IMR-90 (cell line): ENCODE measurements at regions not wholly inside any gene's neighbourhood (a gene's known extent, or its start where the extent isn't known, plus 50 kb on each side); places are given as distances from the start of the nearest gene placed in this dataset.

Source experiments
- ATAC-seq: fragments of 200-7000 bp; cut with Tn5 transposase; 2 replicates; pipeline ENCODE4 v1.9.1; 2020; ENCODE audit warnings: low read depth, mild to moderate bottlenecking, moderate library complexity
- BruUV-seq: library from RNA; stranded (reverse); fragments of 400-500 nt; replicated peaks from 2 replicates; lab custom pipeline; 2021; lab: Mats Ljungman, UMichigan
- CTCF ChIA-PET: fragments of 300-600 bp; formaldehyde crosslinking; extraction: SDS; loops from one replicate; lab custom pipeline; 2021; ENCODE audit warnings: antibody characterized with exemption; lab: Yijun Ruan, JAX
- POLR2A ChIA-PET: fragments of 300-600 bp; sonication (Branson Sonifier 250); formaldehyde crosslinking; loops from one replicate; lab custom pipeline; 2022; ENCODE audit warnings: antibody characterized with exemption; ENCODE audit not compliant: unreplicated experiment; lab: Charles Lee
- DNase-seq: peaks from one replicate; pipeline ENCODE4 v3.0.0; 2013
- H2AFZ ChIP-seq: replicated peaks from 2 replicates; pipeline ENCODE3; 2013; ENCODE audit warnings: low read length, mild to moderate bottlenecking; ENCODE audit not compliant: poor library complexity
- H2AK5ac ChIP-seq: 2 replicates; pipeline ENCODE4 v1.6.1; 2013; ENCODE audit warnings: low read depth, low read length, inconsistent platforms
- H2AK9ac ChIP-seq: replicated peaks from 2 replicates; pipeline ENCODE3; 2013; ENCODE audit warnings: mild to moderate bottlenecking, low read depth, low read length, moderate library complexity; ENCODE audit not compliant: poor library complexity
- H2BK120ac ChIP-seq: 2 replicates; pipeline ENCODE4 v1.6.1; 2013; ENCODE audit warnings: low read depth, low read length, inconsistent platforms
- H2BK15ac ChIP-seq: 3 replicates; pipeline ENCODE4 v1.6.1; 2013; ENCODE audit warnings: low read depth, low read length, inconsistent platforms
- H2BK20ac ChIP-seq: 2 replicates; pipeline ENCODE4 v1.6.1; 2013; ENCODE audit warnings: low read depth, mild to moderate bottlenecking, inconsistent platforms, low read length, moderate library complexity
- H2BK5ac ChIP-seq: 2 replicates; pipeline ENCODE4 v1.6.1; 2013; ENCODE audit warnings: mild to moderate bottlenecking, low read depth, low read length, inconsistent platforms; ENCODE audit not compliant: poor library complexity, severe bottlenecking
- H3K14ac ChIP-seq: replicated peaks from 2 replicates; pipeline ENCODE4 v1.6.1; 2013; ENCODE audit warnings: low read depth, low read length, inconsistent platforms
- H3K18ac ChIP-seq: 2 replicates; pipeline ENCODE4 v1.6.1; 2013; ENCODE audit warnings: low read depth, low read length, control low read depth
- H3K23ac ChIP-seq: 2 replicates; pipeline ENCODE4 v1.6.1; 2013; ENCODE audit warnings: low read depth, low read length, inconsistent platforms
- H3K27ac ChIP-seq: 2 replicates; pipeline ENCODE4 v1.5.1; 2013; ENCODE audit warnings: mild to moderate bottlenecking, control low read depth, low read length; ENCODE audit not compliant: insufficient read depth
- H3K27me3 ChIP-seq: 2 replicates; pipeline ENCODE4 v1.6.1; 2013; ENCODE audit warnings: low read length; ENCODE audit not compliant: control insufficient read depth, insufficient read depth
- H3K36me3 ChIP-seq: 2 replicates; pipeline ENCODE4 v1.6.1; 2013; ENCODE audit warnings: low read length, mixed read lengths; ENCODE audit not compliant: control insufficient read depth, insufficient read depth
- H3K4ac ChIP-seq: 2 replicates; pipeline ENCODE4 v1.6.1; 2013; ENCODE audit warnings: low read depth, low read length, inconsistent platforms
- H3K4me1 ChIP-seq: 2 replicates; pipeline ENCODE4 v1.6.1; 2013; ENCODE audit warnings: low read length, mixed read lengths; ENCODE audit not compliant: control insufficient read depth, insufficient read depth
- H3K4me2 ChIP-seq: 2 replicates; pipeline ENCODE4 v1.6.1; 2013; ENCODE audit warnings: low read depth, mild to moderate bottlenecking, control low read depth, low read length, moderate library complexity
- H3K4me3 ChIP-seq: 2 replicates; pipeline ENCODE4 v1.5.1; 2013; ENCODE audit warnings: low read depth, mild to moderate bottlenecking, control low read depth, low read length, moderate library complexity; ENCODE audit not compliant: insufficient read depth
- H3K56ac ChIP-seq: 2 replicates; pipeline ENCODE4 v1.6.1; 2013; ENCODE audit warnings: low read length, inconsistent platforms; ENCODE audit not compliant: insufficient read depth; ENCODE audit errors: extremely low read depth
- H3K79me1 ChIP-seq, 2 experiments: 2 replicates each; pipeline ENCODE4 v1.6.1; 2013; ENCODE audit warnings: low read length in 2 of 2, inconsistent platforms in 1 of 2, low read depth in 1 of 2
- H3K9ac ChIP-seq: 2 replicates; pipeline ENCODE4 v1.6.1; 2013; ENCODE audit warnings: low read depth, low read length, control low read depth
- H3K9me1 ChIP-seq: 2 replicates; pipeline ENCODE4 v1.6.1; 2013; ENCODE audit warnings: low read length, inconsistent platforms; ENCODE audit not compliant: insufficient read depth
- H3K9me3 ChIP-seq: 2 replicates; pipeline ENCODE4 v1.6.1; 2013; ENCODE audit warnings: low read length; ENCODE audit not compliant: control insufficient read depth, insufficient read depth
- H4K20me1 ChIP-seq: 2 replicates; pipeline ENCODE4 v1.6.1; 2013; ENCODE audit warnings: low read length, inconsistent platforms; ENCODE audit not compliant: insufficient read depth
- H4K5ac ChIP-seq: 2 replicates; pipeline ENCODE4 v1.6.1; 2013; ENCODE audit warnings: mild to moderate bottlenecking, low read depth, low read length, control low read depth
- H4K8ac ChIP-seq, 2 experiments: 2 replicates each; pipeline ENCODE4 v1.6.1; 2013; ENCODE audit warnings: low read depth in 2 of 2, low read length in 2 of 2, control low read depth in 1 of 2, inconsistent platforms in 1 of 2
- H4K91ac ChIP-seq: 2 replicates; pipeline ENCODE4 v1.6.1; 2013; ENCODE audit warnings: low read depth, low read length, inconsistent platforms; ENCODE audit not compliant: insufficient read depth
- MAFK ChIP-seq: IDR thresholded peaks from 2 replicates; pipeline ENCODE4 v1.6.1; 2012; ENCODE audit warnings: low read depth, low read length, improper control_type of control experiment
- MAZ ChIP-seq: IDR thresholded peaks from 2 replicates; pipeline ENCODE4 v1.6.1; 2012; ENCODE audit warnings: low read depth, mild to moderate bottlenecking, low read length, improper control_type of control experiment, moderate library complexity, borderline replicate concordance
- MXI1 ChIP-seq: IDR thresholded peaks from 2 replicates; pipeline ENCODE4 v1.6.1; 2012; ENCODE audit warnings: low read depth, mild to moderate bottlenecking, low read length, moderate library complexity, borderline replicate concordance
- NFE2L2 ChIP-seq: fragments of 150-350 bp; IDR thresholded peaks from 2 replicates; pipeline ENCODE4 v1.6.1; 2016; ENCODE audit warnings: low read depth, mild to moderate bottlenecking, low read length
- POLR2A ChIP-seq: IDR thresholded peaks from 2 replicates; pipeline ENCODE4 v1.6.1; 2012; ENCODE audit warnings: mild to moderate bottlenecking, low read depth, low read length
- RCOR1 ChIP-seq: IDR thresholded peaks from 2 replicates; pipeline ENCODE4 v1.6.1; 2012; ENCODE audit warnings: mild to moderate bottlenecking, low read length, improper control_type of control experiment; ENCODE audit not compliant: insufficient replicate concordance
- RFX5 ChIP-seq: IDR thresholded peaks from 2 replicates; pipeline ENCODE4 v1.8.0; 2012; ENCODE audit warnings: low read depth, mild to moderate bottlenecking, low read length, moderate library complexity
- SMC3 ChIP-seq: fragments of 150-350 bp; IDR thresholded peaks from 2 replicates; pipeline ENCODE4 v1.6.1; 2016; ENCODE audit warnings: low read depth, mild to moderate bottlenecking, antibody characterized with exemption, low read length, moderate library complexity
- WGBS, 2 experiments: methylation state at CpG; one replicate each; pipeline versions ENCODE4 v1.1.5 to v1.1.7; 2013; ENCODE audit warnings: missing lambda C conversion rate in 2 of 2; ENCODE audit not compliant: insufficient read length in 1 of 2; ENCODE audit errors: extremely low coverage in 2 of 2; 5-methylcytosine and 5-hydroxymethylcytosine counted together
- dilution Hi-C: fragments of 300-500 bp; cut with HindIII; formaldehyde crosslinking; loops from one replicate; pipeline ENCODE4 v1.14.3; 2018; ENCODE audit warnings: low sequenced_read_pairs; ENCODE audit not compliant: unreplicated experiment
- in situ Hi-C: fragments of 300-500 bp; cut with MboI; formaldehyde crosslinking; loops from 3 replicates; pipeline ENCODE4 v1.14.3; 2019; ENCODE audit warnings: low sequenced_read_pairs, inconsistent platforms, mixed read lengths
- intact Hi-C: fragments of 100-400 bp; cut with micrococcal nuclease; formaldehyde crosslinking; loops from 2 replicates; pipeline ENCODE4 v1.10.0; 2022

- dilution Hi-C loops, result no loop called here
- CTCF ChIA-PET, result interaction anchor here (0.6 kb wide), 1 partner anchor 522 kb away, joined by 5 read pairs; no protein-coding TSS in a partner anchor
- in situ Hi-C loops, result no loop called here
Measured at GRCh38 chr11:24068197-24068596, 428.7 kb upstream of the LUZP2 start.

More at GRCh38 chr11:24068197-24068596, 428.7 kb upstream of the LUZP2 start:
- no peak overlapping the region for H2BK20ac ChIP-seq
- H3K36me3 ChIP-seq, result no peaks in the 10 kb centered on the region
- no peak overlapping the region for H2AFZ ChIP-seq
- no peak overlapping the region for H2AK5ac ChIP-seq
- ATAC-seq (no peak), DNase-seq (no peak)
- no CpG with 5 or more reads among the region's 2 CpGs for WGBS, 2 experiments
- H3K27me3 ChIP-seq, result no peaks in the 10 kb centered on the region
- no peak overlapping the region for H2BK120ac ChIP-seq
- H4K5ac ChIP-seq, result no peak overlapping the region
- no TSS peak for BruUV-seq
- H2AK9ac ChIP-seq, result no peak overlapping the region
- no peak overlapping the region for H3K27ac ChIP-seq
- 0 out of 2 replicates have a peak, but pooled peaks cover 2% of the 10 kb centered on the region for H3K4me1 ChIP-seq
- TF ChIP-seq MXI1 (no peak), POLR2A (no peak), RCOR1 (no peak), RFX5 (no peak), NFE2L2 (no peak), MAZ (no peak), MAFK (no peak), SMC3 (no peak)
- no peak overlapping the region for H3K4me2 ChIP-seq
- H3K18ac ChIP-seq, result no peak overlapping the region; the same call in 1 of the 2 replicates
- no peak overlapping the region for H4K91ac ChIP-seq
- no peaks in the 10 kb centered on the region for H3K9me3 ChIP-seq
- no peak overlapping the region for H2BK15ac ChIP-seq
- H3K56ac ChIP-seq, result no peak overlapping the region
- H2BK5ac ChIP-seq, result no peak overlapping the region
- no peaks in the 10 kb centered on the region for H3K79me1 ChIP-seq
- no peaks in the 10 kb centered on the region for H4K20me1 ChIP-seq
- no peak overlapping the region for H3K23ac ChIP-seq
- H3K4ac ChIP-seq, result no peak overlapping the region
- POLR2A ChIA-PET, result no interaction called here
- H3K9me1 ChIP-seq, result no peaks in the 10 kb centered on the region
- H3K9ac ChIP-seq, result no peak overlapping the region
- no peak overlapping the region for H3K14ac ChIP-seq
- no peak overlapping the region for H4K8ac ChIP-seq
- H3K4me3 ChIP-seq, result no peak overlapping the region
- intact Hi-C loops, result no loop called here
